RPMI8226 (cell line): ENCODE measurements at regions not wholly inside any gene's neighbourhood (a gene's known extent, or its start where the extent isn't known, plus 50 kb on each side); places are given as distances from the start of the nearest gene placed in this dataset.

Source experiments
- DNase-seq: peaks from one replicate; pipeline ENCODE4 v3.0.0-alpha.2; 2015

- no peak for DNase-seq
These were observed 78.3 kb downstream of the RAMP3 start for GRCh38 chr7:45235905-45236304.

DNA sequence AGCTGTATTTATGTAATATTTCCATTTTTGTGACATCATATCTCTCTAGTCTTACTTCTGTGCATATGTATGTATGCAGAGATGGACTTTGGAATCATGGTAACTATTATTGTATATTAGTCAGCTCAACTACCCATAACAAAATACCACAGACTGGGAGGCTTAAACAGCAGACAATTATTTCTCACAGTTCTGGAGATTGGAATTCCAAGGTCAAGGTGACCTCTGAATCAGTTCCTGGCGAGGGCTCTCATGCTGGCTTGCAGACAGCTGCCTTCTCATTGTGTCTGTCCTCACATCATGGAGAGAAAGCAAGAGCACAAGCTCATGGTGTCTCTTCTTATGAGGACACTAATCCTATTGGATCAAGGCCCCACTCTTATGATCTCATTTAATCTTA lies 79.1 kb downstream of the RAMP3 start:
- no peak for DNase-seq

- DNase-seq, result no peak
These were observed 80.3 kb downstream of the RAMP3 start for GRCh38 chr7:45237788-45238461.

- DNase-seq, result no peak
These were observed 81.2 kb downstream of the RAMP3 start for GRCh38 chr7:45238806-45239205.

DNA sequence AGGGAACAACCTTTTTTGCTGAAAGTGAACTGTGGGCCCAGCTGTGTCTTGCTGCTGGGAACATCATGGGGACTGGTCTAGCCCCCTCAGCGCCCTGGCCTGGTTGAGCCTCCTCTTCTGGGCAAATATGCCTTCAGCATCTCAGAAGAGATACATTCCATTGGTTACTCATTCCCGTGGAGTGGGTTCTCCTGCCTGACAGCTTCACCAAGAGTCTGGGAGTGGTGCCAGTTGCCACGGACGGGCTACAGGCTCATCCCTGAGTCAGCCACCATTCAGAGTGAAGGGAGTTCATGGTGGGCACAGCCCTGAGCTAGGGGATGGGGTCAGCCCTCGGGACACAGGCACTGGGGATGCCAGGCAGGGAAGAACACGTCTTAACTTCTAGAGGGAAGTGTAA lies 81.9 kb downstream of the RAMP3 start:
- DNase-seq, result no peak

DNA sequence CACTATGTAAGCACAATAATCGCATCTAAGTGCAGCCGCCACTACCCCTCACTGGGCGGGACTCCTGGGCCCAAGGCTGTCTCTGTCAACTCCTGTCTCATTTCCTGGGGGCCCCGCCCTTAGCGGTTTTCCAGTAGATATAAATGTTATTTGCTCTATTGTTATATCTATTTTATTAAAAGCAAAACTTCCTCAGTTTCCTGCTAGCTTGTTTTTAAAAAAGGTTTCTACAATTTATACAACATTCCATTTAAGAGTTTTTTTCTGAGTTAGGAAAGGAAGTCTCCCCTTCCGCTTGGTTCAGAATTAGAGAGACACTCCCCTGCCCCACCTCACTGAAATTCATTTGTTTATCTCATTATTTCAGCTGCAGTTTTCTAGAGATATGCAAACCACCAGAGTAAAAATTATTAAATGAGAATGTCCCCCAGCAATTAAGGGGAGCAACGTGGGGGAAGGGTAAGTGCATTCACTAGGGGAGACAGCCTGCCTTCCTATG lies 82.7 kb downstream of the RAMP3 start:
- no peak for DNase-seq

DNA sequence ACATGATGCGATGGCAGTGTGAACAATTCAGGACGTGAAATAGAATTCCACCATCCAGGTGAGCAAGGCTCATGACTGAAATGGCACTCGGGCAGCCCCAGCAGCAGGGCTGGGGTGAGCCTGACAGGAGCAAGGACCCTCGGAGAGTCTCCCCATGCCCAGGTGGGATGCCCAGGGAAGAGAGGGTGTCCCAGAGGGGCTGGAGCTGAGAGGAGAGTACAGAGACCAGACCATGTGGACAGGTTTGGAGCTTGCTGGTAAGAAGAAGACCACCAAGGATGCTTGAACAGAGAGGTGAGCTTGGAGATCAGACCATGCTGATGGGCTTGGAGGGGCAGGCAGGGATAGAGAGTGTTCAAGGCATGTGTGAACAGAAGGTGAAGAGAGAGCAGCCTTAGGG lies 83.3 kb downstream of the RAMP3 start:
- no peak for DNase-seq

DNA sequence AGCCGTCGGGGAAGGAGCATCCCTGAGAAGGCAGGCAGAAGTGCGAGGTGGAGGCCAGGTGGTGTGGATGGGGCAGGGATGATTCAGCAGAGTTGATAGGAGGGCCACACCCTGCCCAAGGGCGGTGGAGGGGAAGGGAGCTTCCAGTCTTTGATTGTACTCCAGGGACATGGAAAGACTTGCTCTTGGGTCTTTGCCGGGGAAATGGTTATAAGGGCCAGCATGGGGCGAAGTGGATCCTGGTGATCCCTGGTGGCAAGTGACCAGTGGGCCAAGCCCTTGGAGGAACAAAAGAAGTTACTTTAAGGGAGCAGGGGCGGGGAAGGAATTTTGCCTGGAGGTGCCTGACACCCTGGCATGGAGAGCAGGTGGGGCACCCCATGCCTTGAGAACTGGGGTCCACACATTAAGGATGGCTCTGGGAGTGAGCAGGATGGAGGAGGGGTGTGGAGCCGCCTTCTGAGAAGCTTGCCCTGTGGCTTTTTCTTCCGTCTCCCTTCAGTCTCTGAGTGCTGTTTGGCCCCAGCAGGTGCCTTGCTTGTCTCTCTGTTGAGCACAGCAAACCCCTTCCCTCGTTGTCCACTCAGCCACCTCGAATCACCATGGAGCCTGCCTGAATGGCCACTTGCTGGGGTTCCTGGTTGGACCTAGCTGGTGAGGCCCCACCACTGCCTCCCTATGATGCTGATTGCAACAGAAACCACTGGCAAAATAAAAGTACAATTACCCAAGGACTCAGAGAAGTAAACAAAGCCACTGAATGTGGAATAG lies 83.9 kb downstream of the RAMP3 start:
- no peak for DNase-seq

DNA sequence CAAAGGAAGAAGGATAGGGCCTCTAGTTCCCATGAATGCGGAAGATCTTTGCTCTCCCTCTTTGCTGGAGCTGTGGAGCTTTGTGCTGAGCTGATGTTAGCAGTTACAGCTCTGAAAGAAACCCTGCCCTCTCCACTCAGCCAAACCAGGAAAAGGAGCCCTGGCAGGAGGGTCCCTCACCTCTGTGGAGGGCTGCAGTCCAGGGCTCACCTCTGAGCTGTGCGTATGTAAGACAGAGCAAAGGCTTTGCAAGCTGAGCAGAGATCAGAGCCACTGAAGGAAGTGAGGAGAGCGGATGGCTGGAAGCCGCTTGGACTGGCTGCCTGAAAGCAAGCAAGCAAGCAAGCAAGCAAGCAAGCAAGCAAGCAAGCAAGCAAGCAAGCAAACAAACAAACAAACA lies 84.7 kb downstream of the RAMP3 start:
- no peak for DNase-seq

DNA sequence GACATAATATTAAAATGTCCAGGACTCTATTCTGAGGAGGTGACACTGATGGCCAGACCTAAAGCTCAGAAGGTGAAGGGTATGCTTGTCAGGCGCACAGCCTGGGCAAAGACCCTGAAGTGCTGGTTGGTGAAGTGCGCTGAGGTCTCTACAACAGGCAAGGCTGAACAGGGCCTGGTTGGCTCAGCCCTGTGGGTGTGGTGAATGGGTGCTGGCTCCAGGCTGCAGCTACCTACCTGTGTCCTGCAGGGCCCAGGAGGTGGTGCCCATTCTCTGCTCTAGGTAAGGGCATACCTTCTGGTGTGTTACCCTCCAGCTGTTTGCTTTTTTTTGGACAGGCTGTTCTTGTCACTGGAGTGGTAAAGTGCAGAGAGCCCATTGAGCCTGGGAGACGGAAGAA lies 85.1 kb downstream of the RAMP3 start:
- no peak for DNase-seq

DNA sequence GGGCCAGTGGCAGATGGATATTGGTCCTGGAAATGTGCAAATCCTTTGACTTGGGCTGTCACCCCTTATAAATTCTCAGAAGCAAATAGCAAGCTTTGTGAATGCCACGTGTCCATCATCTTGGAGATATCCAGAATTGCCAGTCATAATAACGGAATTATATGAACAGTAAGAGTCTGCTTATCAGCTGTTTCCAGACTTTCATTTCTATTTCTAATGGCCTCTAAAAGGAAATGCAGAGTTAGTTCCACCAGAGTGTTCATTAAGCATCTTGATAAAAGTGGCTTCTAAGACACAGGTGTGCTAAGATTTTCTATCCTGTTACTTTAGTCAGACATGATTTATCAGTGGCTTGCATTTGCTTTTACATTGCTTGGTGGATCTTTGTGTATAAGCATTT lies 87.4 kb downstream of the RAMP3 start:
- DNase-seq, result no peak

GRCh38 chr7:45246339-45246738 lies 88.7 kb downstream of the RAMP3 start:
- DNase-seq, result no peak

GRCh38 chr7:45252248-45252647 lies 94.7 kb downstream of the RAMP3 start:
- DNase-seq, result no peak

GRCh38 chr7:45252857-45253256 lies 95.3 kb downstream of the RAMP3 start:
- no peak for DNase-seq

DNA sequence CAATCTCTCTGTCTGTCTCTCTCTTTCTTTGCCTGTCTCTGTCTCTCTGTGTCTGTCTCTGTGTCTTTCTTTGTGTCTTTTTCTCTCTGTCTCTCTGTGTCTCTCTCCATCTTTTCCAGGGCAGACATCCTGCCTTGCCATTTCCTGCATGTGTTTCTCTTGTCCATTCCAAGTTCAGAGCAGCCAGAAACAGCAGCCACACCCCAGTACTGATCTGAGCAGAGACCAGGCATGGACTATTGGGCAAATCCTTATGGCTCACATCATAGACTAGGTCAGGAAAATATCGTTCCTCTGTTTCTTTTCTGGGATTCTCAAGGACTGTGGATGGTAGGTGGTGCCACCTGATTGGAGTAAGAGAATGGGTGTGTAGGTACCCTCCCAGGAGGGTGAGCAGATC lies 95.8 kb downstream of the RAMP3 start:
- no peak for DNase-seq

GRCh38 chr7:45255187-45255586 lies 97.6 kb downstream of the RAMP3 start:
- no peak for DNase-seq

- DNase-seq, result no peak
These were observed 98.7 kb downstream of the RAMP3 start for GRCh38 chr7:45256309-45256708.

GRCh38 chr7:45256775-45257174 lies 99.2 kb downstream of the RAMP3 start:
- no peak for DNase-seq

DNA sequence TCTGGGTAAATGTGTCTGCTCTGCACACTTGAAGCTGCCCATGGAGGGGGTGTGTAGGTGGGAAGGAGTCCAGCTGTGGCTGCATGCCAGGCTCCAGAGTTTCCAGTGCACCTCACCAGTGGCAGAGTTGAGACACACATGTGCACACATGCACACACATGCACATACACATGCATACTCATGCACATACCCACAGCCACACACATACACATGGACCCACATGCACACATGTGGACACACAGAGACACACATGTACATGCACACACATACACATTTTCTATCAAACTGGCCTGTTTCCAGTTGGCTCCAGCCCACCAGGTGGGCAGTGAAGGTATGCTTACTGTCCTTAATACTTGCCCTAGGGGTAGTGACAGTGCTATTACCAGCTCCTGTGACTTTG lies 99.7 kb downstream of the RAMP3 start:
- no peak for DNase-seq

GRCh38 chr7:45258533-45259226 lies 101.1 kb downstream of the RAMP3 start:
- DNase-seq, result no peak

GRCh38 chr7:45259227-45259596 lies 101.6 kb downstream of the RAMP3 start:
- DNase-seq, result no peak

DNA sequence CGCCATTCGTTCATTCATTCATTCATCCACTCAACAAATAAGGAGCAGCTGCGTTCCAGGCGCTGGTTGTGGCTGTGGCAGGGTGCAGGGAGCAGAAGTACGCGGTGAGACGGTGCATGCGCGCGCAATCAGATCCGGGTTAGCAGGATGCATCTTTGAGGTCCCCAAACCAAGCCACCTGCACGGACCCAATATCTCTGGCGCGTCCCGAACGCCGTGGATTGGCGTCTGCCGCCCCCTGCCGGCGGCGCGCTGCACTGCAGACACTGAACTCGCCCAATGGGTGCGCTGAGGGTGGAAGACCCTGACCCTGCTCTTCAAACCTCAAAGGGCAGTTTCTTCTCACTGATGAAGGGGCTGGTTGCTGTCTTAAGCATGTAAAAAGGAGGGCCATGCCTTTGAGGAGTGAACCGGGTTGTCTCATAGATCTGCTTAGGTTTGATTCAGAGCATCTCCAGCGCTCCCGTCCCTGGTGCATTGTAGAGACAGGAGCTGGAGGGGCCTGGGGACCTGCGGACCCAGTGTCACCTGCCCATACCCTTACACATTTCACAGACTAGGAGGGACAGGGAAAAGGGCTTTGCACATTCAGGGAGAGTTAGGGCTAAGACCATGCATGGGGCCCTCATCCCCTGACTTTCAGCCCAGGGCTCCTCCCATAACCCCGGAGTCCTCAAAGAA lies 102.5 kb downstream of the RAMP3 start:
- DNase-seq, result peak; percentile 81

- no peak for DNase-seq
These were observed 109.7 kb downstream of the RAMP3 start for GRCh38 chr7:45267262-45267661.
